Tibial artery (tissue), 4 donors: ENCODE measurements at regions not wholly inside any gene's neighbourhood (a gene's known extent, or its start where the extent isn't known, plus 50 kb on each side); places are given as distances from the start of the nearest gene placed in this dataset.

Source experiments
- DNase-seq, 2 donors: peaks; one replicate each; pipeline ENCODE4 v3.0.0-alpha.2; 2019
- H3K27ac ChIP-seq, 2 donors: fragments of 200-600 bp; sonication (generic) in 1 of 2; 1 replicate in 1 of 2; 2 replicates in 1 of 2; pipeline ENCODE4 v1.5.1; 2018 to 2019; ENCODE audit warnings: mild to moderate bottlenecking in 1 of 2
- H3K27me3 ChIP-seq, 2 donors: fragments of 200-600 bp; sonication (generic) in 1 of 2; one replicate each; pipeline versions ENCODE4 v1.5.1 to v1.6.0; 2016 to 2019
- H3K36me3 ChIP-seq, 3 donors: fragments of 200-600 bp; sonication (generic) in 2 of 3; one replicate each; pipeline ENCODE4 v1.5.1; 2016 to 2019; ENCODE audit warnings: mild to moderate bottlenecking in 2 of 3
- H3K4me1 ChIP-seq, 4 donors: fragments of 200-600 bp; sonication (generic) in 2 of 4; 1 replicate in 3 of 4; 2 replicates in 1 of 4; pipeline ENCODE4 v1.5.1; 2016 to 2019
- H3K4me3 ChIP-seq, 2 donors: fragments of 200-600 bp; sonication (generic) in 1 of 2; 1 replicate in 1 of 2; 2 replicates in 1 of 2; pipeline ENCODE4 v1.5.1; 2018 to 2019; ENCODE audit warnings: mild to moderate bottlenecking in 2 of 2
- H3K9me3 ChIP-seq, 3 donors: fragments of 200-600 bp; sonication (generic) in 1 of 3; one replicate each; pipeline ENCODE4 v1.5.1; 2016 to 2019
- intact Hi-C: fragments of 100-400 bp; cut with DNase I; formaldehyde crosslinking; loops from one replicate; pipeline ENCODE4 v1.15.0; 2023; ENCODE audit warnings: low total_unique reads
- TF ChIP-seq, protein P1 (sequence below), 2 experiments: fragments of 200-600 bp in 1 of 2; fragments of 450-650 bp in 1 of 2; IDR thresholded peaks; one replicate each; pipeline ENCODE4 v1.5.1; 2017 to 2019; ENCODE audit warnings: antibody characterized with exemption in 2 of 2, mild to moderate bottlenecking in 1 of 2, moderate library complexity in 1 of 2

DNA sequence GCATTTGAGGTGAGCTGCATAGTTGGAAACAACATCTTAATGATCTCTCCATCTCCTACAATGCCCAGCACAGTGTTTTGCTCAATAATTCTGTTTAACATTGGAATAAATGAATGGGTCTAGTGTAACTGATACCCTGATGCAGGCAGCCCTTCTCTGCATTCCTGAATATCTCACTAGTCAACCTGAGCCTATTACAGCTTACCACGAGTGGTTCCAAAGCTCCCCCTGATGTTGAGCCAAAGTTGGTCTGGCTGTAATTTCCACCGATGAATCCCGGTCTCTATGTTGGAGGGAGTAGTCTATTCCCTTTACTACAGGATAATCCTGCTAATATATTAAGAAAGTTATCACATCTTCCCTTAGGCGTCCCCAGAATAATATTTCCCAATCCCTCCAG lies 63.8 kb downstream of the ZBTB18 start:
- intact Hi-C loops, result no loop called here

DNA sequence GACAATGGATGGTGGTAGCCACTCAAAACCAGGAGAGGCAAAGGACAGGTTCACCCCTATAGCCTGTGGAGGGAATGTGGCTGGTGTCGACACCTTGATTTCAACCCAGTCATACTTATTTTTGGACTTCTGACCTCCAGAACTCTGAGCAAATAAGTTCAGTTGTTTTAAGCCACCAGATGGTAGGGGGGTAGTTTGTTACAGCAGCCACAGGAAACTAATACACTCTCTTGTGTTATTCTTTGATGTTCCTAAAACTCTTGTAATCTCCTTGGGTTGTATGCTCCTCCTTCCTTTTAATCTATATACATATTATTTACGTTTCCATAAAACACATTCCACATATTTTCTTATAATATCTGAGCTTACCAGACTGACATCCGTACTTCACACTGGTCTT lies 65.9 kb downstream of the ZBTB18 start:
- H3K36me3 ChIP-seq, result no peaks in the 10 kb centered on the region
- H3K27ac ChIP-seq, result no peak overlapping the region
- no peak for DNase-seq
- peaks cover 0 to 4% of the 10 kb centered on the region in 2 donors for H3K27me3 ChIP-seq
- TF ChIP-seq, protein P1, sequence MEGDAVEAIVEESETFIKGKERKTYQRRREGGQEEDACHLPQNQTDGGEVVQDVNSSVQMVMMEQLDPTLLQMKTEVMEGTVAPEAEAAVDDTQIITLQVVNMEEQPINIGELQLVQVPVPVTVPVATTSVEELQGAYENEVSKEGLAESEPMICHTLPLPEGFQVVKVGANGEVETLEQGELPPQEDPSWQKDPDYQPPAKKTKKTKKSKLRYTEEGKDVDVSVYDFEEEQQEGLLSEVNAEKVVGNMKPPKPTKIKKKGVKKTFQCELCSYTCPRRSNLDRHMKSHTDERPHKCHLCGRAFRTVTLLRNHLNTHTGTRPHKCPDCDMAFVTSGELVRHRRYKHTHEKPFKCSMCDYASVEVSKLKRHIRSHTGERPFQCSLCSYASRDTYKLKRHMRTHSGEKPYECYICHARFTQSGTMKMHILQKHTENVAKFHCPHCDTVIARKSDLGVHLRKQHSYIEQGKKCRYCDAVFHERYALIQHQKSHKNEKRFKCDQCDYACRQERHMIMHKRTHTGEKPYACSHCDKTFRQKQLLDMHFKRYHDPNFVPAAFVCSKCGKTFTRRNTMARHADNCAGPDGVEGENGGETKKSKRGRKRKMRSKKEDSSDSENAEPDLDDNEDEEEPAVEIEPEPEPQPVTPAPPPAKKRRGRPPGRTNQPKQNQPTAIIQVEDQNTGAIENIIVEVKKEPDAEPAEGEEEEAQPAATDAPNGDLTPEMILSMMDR (IDR thresholded peaks at IDR 0.05), result no peak
- intact Hi-C loops, result no loop called here
- H3K4me3 ChIP-seq, result no peak overlapping the region
- H3K4me1 ChIP-seq, result peaks cover 0 to 13% (median 0%) of the 10 kb centered on the region in 4 donors
- no peaks in the 10 kb centered on the region for H3K9me3 ChIP-seq

More for the DNA sequence above, 63.8 kb downstream of the ZBTB18 start:
- Histone ChIP-seq H3K9me3 (no peaks in the 10 kb centered on the region), H3K27me3 (peaks cover 0 to 4% of the 10 kb centered on the region in 2 donors), H3K4me1 (peaks cover 0 to 13% (median 0%) of the 10 kb centered on the region in 4 donors), H3K27ac (no peak overlapping the region), H3K36me3 (no peaks in the 10 kb centered on the region), H3K4me3 (no peak overlapping the region)
- TF ChIP-seq, protein P1 (IDR thresholded peaks at IDR 0.05), result no peak
- no peak for DNase-seq

DNA sequence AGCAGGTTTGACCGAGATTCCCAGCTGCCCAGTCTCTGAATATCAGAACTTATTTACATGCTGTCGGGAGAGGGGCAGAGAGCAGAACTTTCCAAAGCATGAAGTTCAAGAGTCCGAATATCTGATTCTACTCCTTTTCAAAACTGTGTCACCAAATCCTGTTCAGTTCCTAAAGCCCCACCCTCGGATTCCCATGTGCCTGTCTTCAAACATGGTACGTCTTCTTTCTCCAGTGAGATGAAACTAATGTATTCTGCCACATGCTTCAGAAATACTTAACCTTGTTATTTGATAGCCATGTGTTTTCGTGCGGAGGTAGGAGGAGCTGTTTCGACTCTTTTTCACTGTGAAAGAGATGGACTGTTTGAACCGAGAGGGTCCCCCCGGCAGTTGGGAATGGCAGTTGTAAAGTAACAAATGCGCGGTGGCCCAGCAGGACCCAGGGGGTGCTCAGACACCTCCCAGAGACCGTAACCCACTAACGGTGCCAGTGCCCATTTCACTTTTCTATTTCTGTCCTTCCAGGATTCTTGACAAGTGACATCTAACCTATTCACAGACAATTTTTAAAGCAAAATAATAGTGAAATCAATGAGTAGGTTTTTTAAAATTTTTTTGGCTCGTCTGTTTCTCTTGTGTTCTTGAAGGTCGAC lies 67.2 kb downstream of the ZBTB18 start:
- Histone ChIP-seq H3K9me3 (no peaks in the 10 kb centered on the region), H3K4me3 (no peak overlapping the region), H3K4me1 (peaks cover 0 to 9% (median 0%) of the 10 kb centered on the region in 4 donors), H3K36me3 (no peaks in the 10 kb centered on the region), H3K27ac (no peak overlapping the region), H3K27me3 (peaks cover 0 to 4% of the 10 kb centered on the region in 2 donors)
- intact Hi-C loops, result no loop called here
- TF ChIP-seq, protein P1 (IDR thresholded peaks at IDR 0.05), result no peak
- no peak for DNase-seq

DNA sequence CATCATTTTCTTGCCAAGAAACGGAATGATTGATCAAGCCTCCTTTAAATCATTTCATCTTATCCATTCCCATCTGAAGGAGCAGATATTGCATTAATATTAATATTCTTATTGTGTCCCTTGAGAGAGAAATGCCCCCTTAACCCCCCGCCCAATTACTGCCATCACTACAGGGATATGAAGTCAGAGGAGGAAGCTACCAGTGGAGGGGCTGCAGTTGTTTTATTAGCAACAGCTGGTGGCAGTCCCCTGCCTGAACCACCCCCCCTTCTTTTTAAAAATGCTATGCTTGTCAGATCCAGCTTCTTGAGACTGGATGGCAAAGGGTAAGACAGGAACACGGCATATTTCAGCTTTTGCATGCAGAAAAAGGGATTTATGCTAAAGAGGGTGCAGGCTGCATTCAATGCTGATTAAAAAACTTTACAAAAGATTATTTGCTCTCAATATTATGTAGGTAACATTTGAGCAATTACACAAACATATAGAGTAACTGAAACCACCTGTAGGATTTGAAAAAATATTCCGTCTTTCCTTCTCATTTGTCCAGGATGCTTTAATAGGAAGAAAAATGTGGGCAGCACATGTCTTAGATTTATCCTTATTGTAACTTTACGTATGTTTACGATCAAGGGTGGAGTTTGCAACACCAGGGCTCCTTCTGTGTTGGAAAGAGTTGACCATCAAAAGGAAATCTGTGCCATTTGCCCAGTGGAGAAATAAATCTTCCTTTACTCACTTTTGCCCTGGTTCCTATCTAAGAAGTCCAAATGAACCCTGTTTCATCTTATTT lies 77.7 kb downstream of the ZBTB18 start:
- Histone ChIP-seq H3K4me1 (no peaks in the 10 kb centered on the region), H3K9me3 (peaks cover 0 to 3% (median 0%) of the 10 kb centered on the region in 3 donors), H3K36me3 (no peaks in the 10 kb centered on the region), H3K27me3 (no peaks in the 10 kb centered on the region), H3K27ac (no peak overlapping the region), H3K4me3 (no peak overlapping the region)
- intact Hi-C loops, result no loop called here
- TF ChIP-seq, protein P1 (IDR thresholded peaks at IDR 0.05), result no peak
- no peak for DNase-seq

DNA sequence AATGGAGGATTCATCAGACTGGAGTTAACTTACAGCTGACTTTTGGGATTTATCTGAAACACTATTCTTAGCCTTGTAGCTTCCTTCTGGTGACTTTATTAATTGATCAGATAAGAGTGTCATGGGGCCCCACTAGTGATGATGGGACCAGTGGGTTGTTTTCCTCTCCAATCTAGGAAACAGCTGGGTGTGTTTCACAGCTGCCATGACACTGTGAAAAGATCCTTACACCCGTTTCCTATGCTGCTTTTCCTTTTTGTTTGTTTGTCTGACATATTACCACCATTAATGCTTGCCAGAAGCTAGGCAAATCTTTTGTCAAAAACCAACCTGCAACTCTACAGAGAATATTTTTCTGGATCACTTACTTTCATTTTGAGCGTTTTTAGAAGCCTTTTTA lies 86.2 kb downstream of the ZBTB18 start:
- intact Hi-C loops, result no loop called here
- no peak for DNase-seq
- Histone ChIP-seq H3K27me3 (peaks cover 0 to 9% of the 10 kb centered on the region in 2 donors), H3K4me3 (no peak overlapping the region), H3K9me3 (no peaks in the 10 kb centered on the region), H3K27ac (no peak overlapping the region), H3K4me1 (no peaks in the 10 kb centered on the region), H3K36me3 (no peaks in the 10 kb centered on the region)
- TF ChIP-seq, protein P1 (IDR thresholded peaks at IDR 0.05), result no peak
